ENCODE measurements at regions not wholly inside any gene's neighbourhood (a gene's known extent, or its start where the extent isn't known, plus 50 kb on each side); places are given as distances from the start of the nearest gene placed in this dataset.

- TF ChIP-seq, protein P1, sequence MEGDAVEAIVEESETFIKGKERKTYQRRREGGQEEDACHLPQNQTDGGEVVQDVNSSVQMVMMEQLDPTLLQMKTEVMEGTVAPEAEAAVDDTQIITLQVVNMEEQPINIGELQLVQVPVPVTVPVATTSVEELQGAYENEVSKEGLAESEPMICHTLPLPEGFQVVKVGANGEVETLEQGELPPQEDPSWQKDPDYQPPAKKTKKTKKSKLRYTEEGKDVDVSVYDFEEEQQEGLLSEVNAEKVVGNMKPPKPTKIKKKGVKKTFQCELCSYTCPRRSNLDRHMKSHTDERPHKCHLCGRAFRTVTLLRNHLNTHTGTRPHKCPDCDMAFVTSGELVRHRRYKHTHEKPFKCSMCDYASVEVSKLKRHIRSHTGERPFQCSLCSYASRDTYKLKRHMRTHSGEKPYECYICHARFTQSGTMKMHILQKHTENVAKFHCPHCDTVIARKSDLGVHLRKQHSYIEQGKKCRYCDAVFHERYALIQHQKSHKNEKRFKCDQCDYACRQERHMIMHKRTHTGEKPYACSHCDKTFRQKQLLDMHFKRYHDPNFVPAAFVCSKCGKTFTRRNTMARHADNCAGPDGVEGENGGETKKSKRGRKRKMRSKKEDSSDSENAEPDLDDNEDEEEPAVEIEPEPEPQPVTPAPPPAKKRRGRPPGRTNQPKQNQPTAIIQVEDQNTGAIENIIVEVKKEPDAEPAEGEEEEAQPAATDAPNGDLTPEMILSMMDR (conservative IDR thresholded peaks at IDR 0.05) = no peak
- TF ChIP-seq ZFX (IDR thresholded peaks at IDR 0.05) = no peak
These were observed 300.3 kb downstream of the SMOC2 start for GRCh38 chr6:168741305-168741704.
